OCI-LY1 (cell line): ENCODE measurements at regions not wholly inside any gene's neighbourhood (a gene's known extent, or its start where the extent isn't known, plus 50 kb on each side); places are given as distances from the start of the nearest gene placed in this dataset.

Experiments
- H2AFZ ChIP-seq: fragments of 200-600 bp; sonication (generic), shearing (Covaris generic); 2 replicates; pipeline ENCODE4 v1.6.0; 2014; ENCODE audit warnings: antibody characterized with exemption, mild to moderate bottlenecking, low read length
- H3F3A ChIP-seq: fragments of 200-600 bp; sonication (generic), shearing (Covaris generic); 2 replicates; pipeline ENCODE4 v1.6.0; 2014; ENCODE audit warnings: mild to moderate bottlenecking, antibody characterized with exemption, low read length, moderate library complexity; ENCODE audit not compliant: insufficient read depth
- H3K27ac ChIP-seq: fragments of 200-600 bp; sonication (generic); 2 replicates; pipeline ENCODE4 v1.5.1; 2014; ENCODE audit warnings: low read length, mixed run types, mild to moderate bottlenecking, low read depth; ENCODE audit not compliant: poor library complexity, severe bottlenecking
- H3K27me3 ChIP-seq: fragments of 200-600 bp; sonication (generic); 2 replicates; pipeline ENCODE4 v1.6.0; 2014; ENCODE audit warnings: antibody characterized with exemption, mild to moderate bottlenecking, low read length, moderate library complexity; ENCODE audit not compliant: insufficient read depth
- H3K36me3 ChIP-seq: fragments of 200-600 bp; sonication (generic); 2 replicates; pipeline ENCODE4 v1.6.1; 2014; ENCODE audit warnings: mild to moderate bottlenecking, antibody characterized with exemption, low read length, moderate library complexity, mixed read lengths; ENCODE audit not compliant: insufficient read depth
- H3K4me1 ChIP-seq: fragments of 200-600 bp; sonication (generic); 2 replicates; pipeline ENCODE4 v1.5.1; 2014; ENCODE audit warnings: mild to moderate bottlenecking, low read length, moderate library complexity; ENCODE audit not compliant: insufficient read depth, severe bottlenecking
- H3K4me2 ChIP-seq: fragments of 200-600 bp; sonication (generic), shearing (Covaris generic); 2 replicates; pipeline ENCODE4 v1.6.1; 2014; ENCODE audit warnings: low read length
- H3K4me3 ChIP-seq: fragments of 200-600 bp; sonication (generic); 2 replicates; pipeline ENCODE4 v1.5.1; 2014; ENCODE audit warnings: low read length, low read depth, mild to moderate bottlenecking, mixed read lengths; ENCODE audit not compliant: poor library complexity, severe bottlenecking
- H3K79me2 ChIP-seq: fragments of 200-600 bp; shearing (Covaris generic); 2 replicates; pipeline ENCODE4 v1.6.1; 2016; ENCODE audit warnings: mixed run types, low read length, mixed read lengths; ENCODE audit not compliant: insufficient read depth
- H3K9ac ChIP-seq: fragments of 200-600 bp; sonication (generic), shearing (Covaris generic); 2 replicates; pipeline ENCODE4 v1.6.1; 2014; ENCODE audit warnings: mild to moderate bottlenecking, low read length, mixed read lengths
- H3K9me2 ChIP-seq: fragments of 200-600 bp; sonication (generic), shearing (Covaris generic); 2 replicates; pipeline ENCODE4 v1.6.1; 2014; ENCODE audit warnings: low read depth, mild to moderate bottlenecking, low read length, mixed read lengths
- H3K9me3 ChIP-seq: fragments of 200-600 bp; shearing (Covaris generic); 2 replicates; pipeline ENCODE4 v1.6.1; 2014; ENCODE audit warnings: low read length, mixed read lengths
- H4K20me1 ChIP-seq: fragments of 200-600 bp; sonication (generic), shearing (Covaris generic); 2 replicates; pipeline ENCODE4 v1.6.0; 2016; ENCODE audit warnings: mild to moderate bottlenecking, low read length; ENCODE audit not compliant: insufficient read depth
- EZH2 ChIP-seq: fragments of 200-600 bp; sonication (generic), shearing (Covaris generic); IDR thresholded peaks from 2 replicates; pipeline ENCODE4 v1.8.0; 2017; ENCODE audit warnings: borderline replicate concordance, mixed run types, mild to moderate bottlenecking, antibody characterized with exemption, low read length, moderate library complexity, mixed read lengths
- TF ChIP-seq, protein P1 (sequence below): fragments of 200-600 bp; sonication (generic), shearing (Covaris generic); IDR thresholded peaks from 2 replicates; pipeline ENCODE4 v1.5.1; 2017; ENCODE audit warnings: mild to moderate bottlenecking, antibody characterized with exemption, low read length, moderate library complexity, mixed read lengths

- Histone ChIP-seq H3K27ac (no peak overlapping the region), H3K4me3 (no peak overlapping the region), H3F3A (no peaks in the 10 kb centered on the region), H3K4me1 (no peaks in the 10 kb centered on the region), H2AFZ (no peak overlapping the region), H3K9ac (no peak overlapping the region), H3K79me2 (no peaks in the 10 kb centered on the region), H4K20me1 (no peaks in the 10 kb centered on the region), H3K27me3 (no peaks in the 10 kb centered on the region), H3K36me3 (no peaks in the 10 kb centered on the region), H3K9me2 (no peaks in the 10 kb centered on the region), H3K9me3 (no peaks in the 10 kb centered on the region), H3K4me2 (no peak overlapping the region)
- TF ChIP-seq EZH2, result no peak
- TF ChIP-seq, protein P1, sequence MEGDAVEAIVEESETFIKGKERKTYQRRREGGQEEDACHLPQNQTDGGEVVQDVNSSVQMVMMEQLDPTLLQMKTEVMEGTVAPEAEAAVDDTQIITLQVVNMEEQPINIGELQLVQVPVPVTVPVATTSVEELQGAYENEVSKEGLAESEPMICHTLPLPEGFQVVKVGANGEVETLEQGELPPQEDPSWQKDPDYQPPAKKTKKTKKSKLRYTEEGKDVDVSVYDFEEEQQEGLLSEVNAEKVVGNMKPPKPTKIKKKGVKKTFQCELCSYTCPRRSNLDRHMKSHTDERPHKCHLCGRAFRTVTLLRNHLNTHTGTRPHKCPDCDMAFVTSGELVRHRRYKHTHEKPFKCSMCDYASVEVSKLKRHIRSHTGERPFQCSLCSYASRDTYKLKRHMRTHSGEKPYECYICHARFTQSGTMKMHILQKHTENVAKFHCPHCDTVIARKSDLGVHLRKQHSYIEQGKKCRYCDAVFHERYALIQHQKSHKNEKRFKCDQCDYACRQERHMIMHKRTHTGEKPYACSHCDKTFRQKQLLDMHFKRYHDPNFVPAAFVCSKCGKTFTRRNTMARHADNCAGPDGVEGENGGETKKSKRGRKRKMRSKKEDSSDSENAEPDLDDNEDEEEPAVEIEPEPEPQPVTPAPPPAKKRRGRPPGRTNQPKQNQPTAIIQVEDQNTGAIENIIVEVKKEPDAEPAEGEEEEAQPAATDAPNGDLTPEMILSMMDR, result no peak
These were observed 238.2 kb upstream of the INTU start for GRCh38 chr4:127394516-127394915.

GRCh38 chr4:127400276-127400675 is 232.5 kb upstream of the INTU start:
- no peak for TF ChIP-seq EZH2
- TF ChIP-seq, protein P1, result no peak
- Histone ChIP-seq H3K4me2 (no peak overlapping the region), H3K27ac (no peak overlapping the region), H4K20me1 (no peaks in the 10 kb centered on the region), H3K79me2 (no peaks in the 10 kb centered on the region), H3K27me3 (no peaks in the 10 kb centered on the region), H3K9me3 (no peaks in the 10 kb centered on the region), H3F3A (no peaks in the 10 kb centered on the region), H3K9me2 (no peaks in the 10 kb centered on the region), H3K4me3 (no peak overlapping the region), H3K36me3 (no peaks in the 10 kb centered on the region), H3K4me1 (no peaks in the 10 kb centered on the region), H3K9ac (no peak overlapping the region), H2AFZ (no peak overlapping the region)

DNA sequence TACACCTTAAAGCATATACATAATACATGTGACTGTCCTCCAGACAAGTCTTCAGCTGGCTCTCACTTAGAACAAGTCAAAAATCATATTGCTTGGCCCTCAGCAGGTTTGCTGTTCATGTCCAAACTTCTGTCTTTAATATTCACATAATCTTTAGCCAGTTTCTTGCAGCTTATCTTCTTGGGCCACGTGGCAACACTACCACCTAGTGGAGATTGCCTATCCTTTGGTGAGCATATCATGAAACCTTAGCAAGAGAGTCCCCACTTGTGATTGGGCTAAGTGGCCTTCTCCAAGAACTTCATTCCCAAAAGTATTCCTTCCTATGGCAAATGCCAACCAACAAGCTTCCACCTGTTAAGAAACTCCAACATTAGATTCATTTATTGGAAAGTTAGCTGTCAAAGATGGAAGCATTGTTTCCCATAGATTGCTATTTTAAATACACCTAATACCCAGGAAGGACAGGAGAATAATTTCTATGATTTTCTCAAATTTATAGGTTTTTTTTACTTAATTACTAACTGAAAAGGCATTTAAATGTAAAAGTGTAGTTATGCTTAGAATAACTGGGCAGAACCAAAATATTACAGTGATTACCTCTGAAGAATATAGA is 231.9 kb upstream of the INTU start:
- Histone ChIP-seq H3K4me3 (no peak overlapping the region), H4K20me1 (no peaks in the 10 kb centered on the region), H2AFZ (no peak overlapping the region), H3K79me2 (no peaks in the 10 kb centered on the region), H3K27me3 (no peaks in the 10 kb centered on the region), H3K27ac (no peak overlapping the region), H3K9me2 (no peaks in the 10 kb centered on the region), H3K9ac (no peak overlapping the region), H3K4me2 (no peak overlapping the region), H3K36me3 (no peaks in the 10 kb centered on the region), H3K4me1 (no peaks in the 10 kb centered on the region), H3F3A (no peaks in the 10 kb centered on the region), H3K9me3 (no peaks in the 10 kb centered on the region)
- TF ChIP-seq, protein P1, result peak; percentile 82
- TF ChIP-seq EZH2, result no peak
